H1 (cell line): ENCODE measurements at regions not wholly inside any gene's neighbourhood (a gene's known extent, or its start where the extent isn't known, plus 50 kb on each side); places are given as distances from the start of the nearest gene placed in this dataset.

ENCODE experiments used
- BRCA1 ChIP-seq: IDR thresholded peaks from 2 replicates; pipeline ENCODE4 v1.6.1; 2012; ENCODE audit warnings: low read depth, low read length, improper control_type of control experiment
- CHD2 ChIP-seq: IDR thresholded peaks from 2 replicates; pipeline ENCODE4 v1.6.1; 2012; ENCODE audit warnings: low read length, improper control_type of control experiment
- CTCF ChIP-seq, 3 experiments: IDR thresholded peaks; 1 replicate in 2 of 3; 2 replicates in 1 of 3; pipeline versions ENCODE4 v1.5.1 to v1.6.1; 2011; ENCODE audit warnings: low read length in 3 of 3, mild to moderate bottlenecking in 3 of 3, inconsistent platforms in 2 of 3, low read depth in 1 of 3, moderate library complexity in 1 of 3; ENCODE audit not compliant: insufficient read depth in 1 of 3; ENCODE audit errors: control extremely low read depth in 1 of 3
- FOSL1 ChIP-seq: IDR thresholded peaks from 2 replicates; pipeline ENCODE4 v1.6.1; 2011; ENCODE audit warnings: mild to moderate bottlenecking, low read depth, low read length, moderate library complexity; ENCODE audit not compliant: insufficient read depth
- JUN ChIP-seq: IDR thresholded peaks from 2 replicates; pipeline ENCODE4 v1.6.1; 2011; ENCODE audit warnings: low read depth, mild to moderate bottlenecking, improper control_type of control experiment, low read length
- KDM1A ChIP-seq: fragments of 200-600, 300-600 bp; sonication (generic); IDR thresholded peaks from 2 replicates; pipeline ENCODE4 v1.7.1; 2016; ENCODE audit warnings: mild to moderate bottlenecking, low read length, borderline replicate concordance
- MAFK ChIP-seq: IDR thresholded peaks from 2 replicates; pipeline ENCODE4 v1.6.1; 2012; ENCODE audit warnings: low read depth, mild to moderate bottlenecking, improper control_type of control experiment, low read length
- POU5F1 ChIP-seq: IDR thresholded peaks from 2 replicates; pipeline ENCODE4 v1.6.1; 2011; ENCODE audit warnings: low read depth, mild to moderate bottlenecking, low read length, moderate library complexity
- RBBP5 ChIP-seq: IDR thresholded peaks from 2 replicates; pipeline ENCODE4 v1.7.1; 2012; ENCODE audit warnings: low read depth, mild to moderate bottlenecking, inconsistent platforms, low read length, moderate library complexity, borderline replicate concordance
- SRF ChIP-seq: IDR thresholded peaks from 2 replicates; pipeline ENCODE4 v1.6.1; 2011; ENCODE audit warnings: mild to moderate bottlenecking, low read depth, low read length, moderate library complexity
- TBP ChIP-seq: IDR thresholded peaks from 2 replicates; pipeline ENCODE4 v1.6.1; 2011; ENCODE audit warnings: low read depth, low read length, improper control_type of control experiment
- YY1 ChIP-seq: IDR thresholded peaks from 2 replicates; pipeline ENCODE4 v1.6.1; 2011; ENCODE audit warnings: low read depth, mild to moderate bottlenecking, low read length
- ZNF274 ChIP-seq: IDR thresholded peaks from 2 replicates; pipeline ENCODE4 v1.7.0; 2012; ENCODE audit warnings: low read length, borderline replicate concordance; ENCODE audit errors: extremely low read depth

GRCh38 chr6:27161946-27162603, 85.4 kb upstream of the PRSS16 start (continued):
- TF ChIP-seq FOSL1 (no peak), MAFK (0 out of 2 replicates have a peak, but pooled peaks have one; percentile 24), SRF (no peak), JUN (no peak), BRCA1 (no peak), ZNF274 (no peak), TBP (peak; percentile 99), RBBP5 (no peak), CTCF (IDR thresholded peaks at IDR 0.05; ENCODE audit: control extremely low read depth in 1 of 3, insufficient read depth in 1 of 3, low read depth in 1 of 3, low read length in 3 of 3) (peak in 1 of 3 experiments; percentile 40; a peak in 2 of 4 replicates), YY1 (no peak), POU5F1 (no peak), CHD2 (no peak), KDM1A (no peak)
- TF ChIP-seq, all 59 proteins: peak for 5
